Hematopoietic multipotent progenitor cell treated with erythropoietin and hydrocortisone succinate and interleukin-3 and kit ligand, for 4 days (in vitro differentiated cells): ENCODE measurements at regions not wholly inside any gene's neighbourhood (a gene's known extent, or its start where the extent isn't known, plus 50 kb on each side); places are given as distances from the start of the nearest gene placed in this dataset.
A peak's percentile ranks its signal among the peaks of the same experiment; 100 is the strongest.

Experiments used
- DNase-seq: peaks from one replicate; pipeline ENCODE4 v3.0.0-alpha.2; 2015

- DNase-seq: no peak
These were observed 608.2 kb upstream of the DAB2 start for GRCh38 chr5:40033009-40033408.

DNA sequence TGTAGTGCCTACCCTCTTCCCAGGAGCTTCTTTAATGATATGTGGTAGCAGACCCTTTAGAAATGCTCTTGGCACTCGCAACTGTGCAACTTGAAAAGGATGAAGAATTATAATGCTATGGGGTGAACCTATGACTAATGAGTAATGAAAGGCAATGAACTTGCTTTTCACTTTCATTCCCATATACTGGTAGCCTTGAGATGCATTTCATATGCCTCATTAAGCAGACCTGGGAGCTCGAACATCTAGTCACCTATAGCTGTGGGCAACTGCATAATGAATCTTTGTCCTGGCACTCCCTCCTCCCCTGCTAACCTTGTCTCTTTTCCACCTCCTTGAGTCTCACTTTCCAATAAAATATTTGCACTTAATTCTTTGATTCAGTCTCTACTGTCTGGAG lies 605.9 kb upstream of the DAB2 start:
- DNase-seq: no peak

DNA sequence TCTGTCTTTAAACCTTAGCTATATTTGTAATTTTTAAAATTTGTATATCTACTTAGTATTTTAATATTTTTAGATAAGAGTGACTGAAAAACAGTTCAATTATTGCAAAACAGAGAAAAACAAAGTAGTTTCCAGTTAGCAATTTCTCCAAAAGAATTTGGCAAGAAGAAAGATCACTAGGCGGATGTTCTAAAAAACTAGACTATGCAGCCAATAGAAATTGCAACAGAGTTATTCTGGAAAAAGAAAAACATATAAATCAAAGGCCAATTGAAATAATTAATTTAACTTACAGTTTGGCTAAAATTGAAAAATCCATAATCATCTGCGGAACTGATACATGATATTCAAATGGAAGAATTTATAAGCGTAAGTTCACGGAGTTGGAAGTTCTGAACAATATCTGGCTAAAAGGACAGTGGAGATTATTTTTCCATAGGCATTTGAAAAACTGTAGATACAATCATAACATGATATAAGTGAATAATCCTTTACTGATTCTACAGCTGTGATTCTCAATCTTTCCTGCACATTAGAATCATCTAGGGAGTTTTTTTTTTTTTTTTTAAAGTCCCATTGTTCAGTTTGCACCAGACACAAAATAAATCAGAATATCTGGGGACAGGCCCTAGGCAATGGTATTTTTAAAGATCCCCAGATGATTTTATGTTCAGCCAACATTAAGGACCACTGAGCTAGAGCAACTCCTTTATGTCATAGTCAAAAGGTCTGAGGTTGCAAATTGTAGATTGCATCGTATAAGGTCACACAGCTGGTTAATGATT lies 605.1 kb upstream of the DAB2 start:
- DNase-seq: no peak

DNA sequence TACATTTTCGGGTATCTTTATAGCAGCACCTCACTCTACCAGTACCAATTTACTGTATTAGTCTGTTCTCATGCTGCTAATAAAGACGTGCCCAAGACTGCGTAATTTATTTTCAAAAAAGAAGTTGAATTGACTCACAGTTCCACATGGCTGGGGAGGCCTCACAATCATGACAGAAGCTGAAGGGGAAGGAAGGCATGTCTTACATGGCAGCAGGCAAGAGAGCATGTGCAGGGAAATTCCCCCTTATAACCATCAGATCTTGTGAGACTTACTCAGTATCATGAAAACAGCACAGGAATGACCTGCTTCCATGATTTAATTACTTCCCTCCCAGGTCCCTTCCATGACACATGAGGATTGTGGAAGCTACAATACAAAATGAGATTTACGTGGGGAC lies 602.6 kb upstream of the DAB2 start:
- DNase-seq: no peak

GRCh38 chr5:40025586-40025985 lies 600.8 kb upstream of the DAB2 start:
- DNase-seq: peak; percentile 14

DNA sequence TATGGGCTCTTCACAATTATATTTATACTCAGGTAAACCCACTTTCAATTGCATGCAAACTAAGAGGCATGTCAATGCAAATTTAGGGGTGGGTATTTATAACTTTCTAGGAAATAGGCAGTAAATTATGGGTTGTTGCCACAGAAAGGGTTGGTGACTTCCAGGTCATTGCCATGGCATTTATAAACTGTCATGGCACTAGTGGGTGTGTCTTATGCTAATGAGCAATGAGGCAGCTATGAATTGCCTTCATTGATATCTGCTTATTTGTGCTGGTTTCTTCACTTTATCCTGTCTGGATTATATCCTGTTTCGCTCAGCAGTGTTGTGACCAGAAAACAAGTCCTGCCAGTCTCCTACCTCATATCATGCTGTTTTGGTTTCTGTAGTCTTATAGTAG lies 597.3 kb upstream of the DAB2 start:
- no peak for DNase-seq

- no peak for DNase-seq
These were observed 596.2 kb upstream of the DAB2 start for GRCh38 chr5:40021007-40021406.

- no peak for DNase-seq
These were observed 593.1 kb upstream of the DAB2 start for GRCh38 chr5:40017918-40018317.

- DNase-seq: peak; percentile 4
These were observed 592.4 kb upstream of the DAB2 start for GRCh38 chr5:40017135-40017534.

DNA sequence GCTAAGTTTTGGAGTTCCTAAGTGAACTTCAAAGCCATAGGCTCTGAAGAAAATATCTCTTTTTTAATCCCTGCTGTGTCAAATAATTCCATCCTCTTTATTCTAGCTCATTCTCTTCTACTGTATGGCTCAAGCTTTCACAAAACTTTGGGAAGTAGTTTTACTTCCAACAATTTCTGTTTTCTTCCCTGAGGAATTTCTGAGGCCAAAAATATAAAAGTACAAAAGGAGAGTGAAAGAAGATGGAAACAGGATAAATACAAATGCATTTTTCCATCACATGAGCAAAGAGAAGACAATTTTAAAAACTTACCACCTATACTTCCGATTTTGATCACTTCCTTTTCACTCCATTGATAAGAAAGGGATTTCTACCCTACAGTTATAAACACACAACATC lies 585.7 kb upstream of the DAB2 start:
- no peak for DNase-seq

DNA sequence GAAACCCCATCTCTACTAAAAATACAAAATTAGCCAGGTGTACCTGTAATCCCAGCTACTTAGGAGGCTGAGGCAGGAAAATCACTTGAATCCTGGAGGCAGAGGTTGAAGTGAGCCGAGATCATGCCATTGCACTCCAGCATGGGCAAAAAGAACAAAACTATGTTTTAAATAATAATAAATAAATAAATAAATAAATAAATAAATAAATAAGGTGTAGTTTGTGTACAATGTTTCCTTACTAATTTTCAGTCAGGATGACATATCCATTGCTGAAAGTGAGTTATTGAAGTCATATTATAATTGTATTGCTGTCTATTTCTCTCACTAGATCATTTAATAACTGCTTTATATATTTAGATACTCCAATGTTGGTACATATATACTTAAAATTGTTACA lies 581.5 kb upstream of the DAB2 start:
- no peak for DNase-seq

DNA sequence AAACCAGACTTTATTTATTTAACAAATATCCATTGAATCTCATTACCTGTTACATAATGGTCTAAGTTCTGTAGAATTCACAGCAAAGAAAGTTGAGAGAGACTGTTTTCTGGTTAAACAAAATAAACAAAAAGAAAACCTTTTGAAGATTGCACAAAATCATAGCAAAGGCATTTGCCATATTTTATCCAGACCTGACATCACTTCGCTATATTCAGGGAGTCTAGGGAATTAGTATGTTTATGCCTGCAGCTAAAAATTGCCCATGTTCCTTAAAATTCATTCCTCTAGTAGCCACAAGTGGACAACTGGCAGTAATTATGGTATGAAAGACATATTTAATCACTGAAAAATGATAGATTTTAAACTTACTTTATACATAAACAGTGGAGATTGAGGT lies 577.0 kb upstream of the DAB2 start:
- no peak for DNase-seq

GRCh38 chr5:39998518-39998917 lies 573.7 kb upstream of the DAB2 start:
- DNase-seq: no peak

- DNase-seq: no peak
These were observed 571.2 kb upstream of the DAB2 start for GRCh38 chr5:39995990-39996389.

- no peak for DNase-seq
These were observed 567.9 kb upstream of the DAB2 start for GRCh38 chr5:39992617-39993202.

DNA sequence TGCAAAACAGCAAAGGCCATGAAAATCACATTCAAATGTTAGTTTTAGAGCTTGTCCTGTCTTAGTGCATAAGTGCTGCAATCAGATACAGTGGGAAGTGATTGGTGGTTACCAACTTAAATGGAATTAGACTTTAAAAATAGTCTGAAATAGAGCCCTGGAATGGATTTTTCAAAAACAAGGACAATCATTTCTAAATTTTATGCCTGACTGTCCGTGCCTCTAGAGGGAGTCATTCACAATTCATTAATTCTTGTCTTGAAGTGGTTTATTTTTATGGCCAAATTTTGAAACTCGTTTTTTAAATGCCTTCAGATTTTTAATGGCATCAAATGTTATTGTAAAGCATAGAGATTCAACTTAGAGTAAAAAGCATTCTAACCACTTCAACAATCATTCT lies 561.8 kb upstream of the DAB2 start:
- no peak for DNase-seq

- no peak for DNase-seq
These were observed 555.3 kb upstream of the DAB2 start for GRCh38 chr5:39980056-39980455.

DNA sequence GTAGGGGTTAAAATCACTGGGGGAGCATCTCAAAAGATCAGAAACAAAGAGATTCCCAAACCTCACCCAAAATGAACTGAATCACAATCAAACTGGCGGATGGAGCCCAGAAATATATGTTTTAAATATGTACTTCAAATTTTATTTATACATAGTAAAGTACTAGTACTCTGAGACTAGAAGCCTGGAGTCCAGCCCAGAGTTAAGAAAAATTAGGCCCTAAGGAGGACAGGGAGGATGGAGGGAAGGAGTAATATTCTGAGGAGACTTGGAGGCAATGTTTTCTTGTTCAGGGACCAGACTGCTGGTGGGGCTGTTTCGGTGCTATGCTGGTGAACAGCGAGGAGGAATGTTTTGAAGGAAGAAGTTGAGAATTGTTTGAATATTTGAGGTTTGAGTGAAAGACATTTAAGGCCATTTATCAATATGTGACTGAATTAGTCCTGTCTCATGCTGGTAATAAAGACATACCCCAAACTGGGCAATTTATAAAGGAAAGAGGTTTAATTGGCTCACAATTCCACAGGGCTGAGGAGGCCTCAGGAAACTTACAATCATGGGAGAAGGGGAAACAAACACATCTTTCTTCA lies 552.4 kb upstream of the DAB2 start:
- no peak for DNase-seq

DNA sequence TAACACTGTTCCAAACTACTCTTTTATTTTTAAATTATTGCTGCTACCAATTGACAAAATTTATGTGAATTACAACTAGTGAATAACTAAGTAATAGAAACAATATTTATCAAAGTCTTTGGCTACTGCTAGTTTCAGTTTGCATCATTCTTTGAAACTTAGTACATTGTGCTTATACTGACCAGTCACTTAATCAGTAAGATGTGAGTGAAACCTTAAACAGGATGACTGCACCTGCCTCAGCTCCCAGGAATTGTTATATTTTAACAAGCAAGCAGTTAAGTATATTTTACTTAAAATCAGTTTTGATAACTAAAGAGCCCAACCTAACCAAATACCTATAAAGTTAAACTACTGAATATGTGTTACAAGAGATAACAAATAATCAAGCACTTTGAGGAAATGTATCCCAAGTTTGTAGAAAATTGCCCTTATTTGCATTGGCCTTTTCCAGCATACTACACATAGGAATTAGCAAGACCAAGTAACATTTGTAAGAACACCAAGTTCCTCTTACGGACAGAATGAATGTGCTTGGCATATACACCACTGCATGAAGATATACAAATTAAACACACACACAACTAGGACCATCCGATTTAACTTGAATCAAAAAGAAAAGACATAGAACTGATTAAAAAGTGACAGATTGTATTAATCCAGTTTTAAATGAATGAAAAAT lies 545.5 kb upstream of the DAB2 start:
- DNase-seq: no peak

GRCh38 chr5:39968381-39968780 lies 543.6 kb upstream of the DAB2 start:
- DNase-seq: no peak

- no peak for DNase-seq
These were observed 530.4 kb upstream of the DAB2 start for GRCh38 chr5:39955156-39955555.

- no peak for DNase-seq
These were observed 526.3 kb upstream of the DAB2 start for GRCh38 chr5:39951070-39951469.

- peak; percentile 89 for DNase-seq
These were observed 524.2 kb upstream of the DAB2 start for GRCh38 chr5:39948867-39949468.

DNA sequence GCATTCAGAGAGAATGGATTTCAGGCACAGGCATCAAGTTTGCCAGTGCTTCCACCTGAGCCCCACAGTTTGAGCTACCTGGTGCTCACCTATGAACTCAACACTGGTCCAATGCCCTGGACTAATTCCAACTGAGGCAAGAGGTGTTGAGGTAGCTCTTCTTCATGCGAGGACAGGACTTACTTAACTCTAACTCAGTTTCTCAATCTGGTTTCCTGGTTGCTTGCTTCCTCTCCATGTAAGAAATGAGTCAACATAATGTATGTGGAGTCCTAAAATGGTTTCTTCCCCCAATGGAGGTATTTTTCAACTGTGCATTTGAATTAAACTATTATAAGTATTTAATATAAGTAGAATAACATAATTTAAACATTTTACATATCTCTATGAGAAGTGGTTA lies 523.6 kb upstream of the DAB2 start:
- DNase-seq: no peak
